K562 (cell line): ENCODE measurements at regions not wholly inside any gene's neighbourhood (a gene's known extent, or its start where the extent isn't known, plus 50 kb on each side); places are given as distances from the start of the nearest gene placed in this dataset.

Source experiments
- ATAC-seq: fragments of 200-7000 bp; cut with Tn5 transposase; 3 replicates; pipeline ENCODE4 v1.9.1; 2020; ENCODE audit warnings: moderate library complexity
- BruUV-seq: library from RNA; stranded (reverse); fragments of 400-500 nt; replicated peaks from 2 replicates; lab custom pipeline; 2021; lab: Mats Ljungman, UMichigan
- CTCF ChIA-PET: fragments of 300-600 bp; formaldehyde crosslinking; extraction: SDS; loops from one replicate; lab custom pipeline; 2021; ENCODE audit warnings: low intra/inter-chr PET ratio; lab: Yijun Ruan, JAX
- POLR2A ChIA-PET: fragments of 300-600, 350-650 bp; sonication (Branson Sonifier 250); formaldehyde crosslinking; extraction: SDS; loops from one replicate; lab custom pipeline; 2021; ENCODE audit warnings: antibody characterized with exemption, inconsistent platforms; lab: Yijun Ruan, JAX
- DNase-seq, 4 experiments: peaks; one replicate each; pipeline versions ENCODE4 v3.0.0 to v3.0.0-alpha.2; 2011 to 2018; ENCODE audit warnings: low spot score in 3 of 4, mixed read lengths in 3 of 4; ENCODE audit errors: extremely low read depth in 1 of 4
- FAIRE-seq: peaks from 2 replicates; lab custom pipeline; 2011; peaks lifted over from hg19 to GRCh38; lab: Jason Lieb, UNC
- H2AFZ ChIP-seq: 2 replicates; pipeline ENCODE4 v1.6.0; 2011; ENCODE audit warnings: low read depth, low read length, control low read depth, inconsistent platforms
- H3K27ac ChIP-seq: fragments of 200-600 bp; 3 replicates; pipeline ENCODE4 v1.8.0; 2011; ENCODE audit warnings: low read depth, mild to moderate bottlenecking, control low read depth, inconsistent platforms, low read length, moderate library complexity, mixed read lengths; ENCODE audit errors: extremely low read depth
- H3K27me3 ChIP-seq, 2 experiments: fragments of 300-600 bp in 1 of 2; 2 replicates in 1 of 2; 3 replicates in 1 of 2; pipeline versions ENCODE4 v1.6.0 to v1.8.0; 2011; ENCODE audit warnings: inconsistent platforms in 2 of 2, low read length in 2 of 2, mild to moderate bottlenecking in 1 of 2, mixed read lengths in 1 of 2, moderate library complexity in 1 of 2; ENCODE audit not compliant: control insufficient read depth in 2 of 2, insufficient read depth in 2 of 2
- H3K36me3 ChIP-seq: fragments of 300-600 bp; 3 replicates; pipeline ENCODE4 v1.8.0; 2011; ENCODE audit warnings: mild to moderate bottlenecking, low read length, inconsistent platforms; ENCODE audit not compliant: control insufficient read depth, insufficient read depth
- H3K4me1 ChIP-seq, 2 experiments: fragments of 200-600 bp in 1 of 2; replicated peaks in 1 of 2; 2 replicates in 1 of 2; 3 replicates in 1 of 2; pipeline versions ENCODE4 v1.5.1 to v1.8.0; 2011; ENCODE audit warnings: inconsistent platforms in 2 of 2, low read length in 2 of 2, mild to moderate bottlenecking in 1 of 2, mixed read lengths in 1 of 2, moderate library complexity in 1 of 2; ENCODE audit not compliant: control insufficient read depth in 2 of 2, insufficient read depth in 2 of 2
- H3K4me2 ChIP-seq: 2 replicates; pipeline ENCODE4 v1.6.1; 2011; ENCODE audit warnings: low read length, control low read depth, inconsistent platforms, mixed read lengths; ENCODE audit not compliant: insufficient read depth
- H3K4me3 ChIP-seq: fragments of 200-600 bp; sonication (generic), shearing (Covaris generic); 2 replicates; pipeline ENCODE4 v1.5.1; 2016; ENCODE audit warnings: control low read depth, inconsistent platforms
- H3K79me2 ChIP-seq: fragments of 200-600 bp; 3 replicates; pipeline ENCODE4 v1.8.0; 2011; ENCODE audit warnings: low read length, inconsistent platforms; ENCODE audit not compliant: control insufficient read depth, insufficient read depth
- H3K9ac ChIP-seq, 2 experiments: 2 replicates each; pipeline versions ENCODE4 v1.6.0 to v1.6.1; 2011; ENCODE audit warnings: low read depth in 2 of 2, low read length in 2 of 2, control low read depth in 1 of 2, inconsistent platforms in 1 of 2, mild to moderate bottlenecking in 1 of 2, mixed read lengths in 1 of 2; ENCODE audit not compliant: insufficient read depth in 1 of 2
- H3K9me1 ChIP-seq: one replicate; pipeline ENCODE4 v1.6.0; 2011; ENCODE audit warnings: inconsistent platforms, mild to moderate bottlenecking, low read length, moderate library complexity; ENCODE audit not compliant: control insufficient read depth, insufficient read depth
- H3K9me3 ChIP-seq: replicated peaks from 2 replicates; pipeline ENCODE4 v1.5.1; 2011; ENCODE audit warnings: low read depth, low read length, inconsistent platforms; ENCODE audit not compliant: control insufficient read depth, insufficient read depth
- H4K20me1 ChIP-seq: replicated peaks from 2 replicates; pipeline ENCODE4 v1.6.1; 2011; ENCODE audit warnings: low read length, inconsistent platforms, mixed read lengths; ENCODE audit not compliant: control insufficient read depth, insufficient read depth
- ATF2 ChIP-seq: sonication (generic); formaldehyde crosslinking; IDR thresholded peaks from 2 replicates; pipeline ENCODE4 v1.8.1; 2022; ENCODE audit warnings: missing genetic modification reagents
- BCL6 ChIP-seq: fragments of 250-450 bp; sonication (Bioruptor Pico); IDR thresholded peaks from 2 replicates; pipeline ENCODE4 v1.4.0; 2020
- CREB3L1 ChIP-seq: fragments of 450-650 bp; IDR thresholded peaks from 2 replicates; pipeline ENCODE4 v1.6.1; 2014; ENCODE audit warnings: low read depth, mild to moderate bottlenecking, moderate library complexity, borderline replicate concordance
- SMARCB1 ChIP-seq: IDR thresholded peaks from 2 replicates; pipeline ENCODE4 v1.6.1; 2011; ENCODE audit warnings: improper control_type of control experiment, low read depth; ENCODE audit not compliant: insufficient read length
- SPI1 ChIP-seq: IDR thresholded peaks from 2 replicates; pipeline ENCODE4 v1.6.1; 2011; ENCODE audit warnings: low read depth, low read length, control low read depth, borderline replicate concordance
- WGBS: fragments of 100-300 bp; shearing (Covaris generic); methylation state at CpG from one replicate; pipeline ENCODE4 v1.1.6; 2016; ENCODE audit warnings: low coverage, mixed read lengths; ENCODE audit not compliant: insufficient coverage; ENCODE audit errors: missing lambda C conversion rate; 5-methylcytosine and 5-hydroxymethylcytosine counted together
- in situ Hi-C: fragments of 300-500 bp; cut with MboI; formaldehyde crosslinking; loops from 4 replicates; pipeline ENCODE4 v1.15.0; 2018; ENCODE audit warnings: inconsistent platforms, mixed read lengths
- intact Hi-C: fragments of 100-400 bp; cut with micrococcal nuclease; formaldehyde crosslinking; loops from 2 replicates; pipeline ENCODE4 v1.14.2; 2022

GRCh38 chr3:88509582-88509981 is 359.8 kb downstream of the C3orf38 start:
- in situ Hi-C loops (no loop called here), intact Hi-C loops (no loop called here)
- no TSS peak for BruUV-seq
- Histone ChIP-seq H3K9me1 (no peaks in the 10 kb centered on the region), H3K79me2 (no peaks in the 10 kb centered on the region), H3K4me2 (no peak overlapping the region), H3K36me3 (no peaks in the 10 kb centered on the region), H3K4me1 (no peaks in the 10 kb centered on the region), H4K20me1 (no peaks in the 10 kb centered on the region), H3K27ac (no peak overlapping the region), H2AFZ (no peak overlapping the region), H3K4me3 (no peak overlapping the region), H3K27me3 (no peaks in the 10 kb centered on the region), H3K9ac (no peak overlapping the region), H3K9me3 (no peaks in the 10 kb centered on the region; the same call in 1 of the 2 replicates)
- no peak for DNase-seq
- ChIA-PET POLR2A (no interaction called here), CTCF (no interaction called here)
- no peak for TF ChIP-seq CREB3L1
- no peak for TF ChIP-seq ATF2 (CRISPR knock-in tag)
- no peak for TF ChIP-seq BCL6 (CRISPR knock-in tag)
- no peak for TF ChIP-seq SMARCB1
- TF ChIP-seq SPI1 = no peak
- ATAC-seq = no peak
- WGBS = 0% methylated on average over 3 of the region's 3 CpGs
- no peak for FAIRE-seq
